Common myeloid progenitor, CD34-positive (primary cell): ENCODE measurements at regions not wholly inside any gene's neighbourhood (a gene's known extent, or its start where the extent isn't known, plus 50 kb on each side); places are given as distances from the start of the nearest gene placed in this dataset.
"Not testable (repeated sequence)": the region's sequence is repeated elsewhere in the genome, so short reads cannot be mapped to it uniquely, and the experiment has no call there.

Experiments
- CTCF ChIA-PET: fragments of 350-600 bp; sonication (Branson Sonifier 250); formaldehyde crosslinking; loops from one replicate; lab custom pipeline; 2021; ENCODE audit warnings: antibody characterized with exemption; lab: Charles Lee
- POLR2A ChIA-PET: fragments of 350-600 bp; sonication (Branson Sonifier 250); formaldehyde crosslinking; loops from one replicate; lab custom pipeline; 2021; ENCODE audit warnings: antibody characterized with exemption; lab: Charles Lee
- DNase-seq, 3 donors: peaks; one replicate each; pipeline versions ENCODE4 v3.0.0 to v3.0.0-alpha.2; 2013
- H3K27ac ChIP-seq, 2 experiments: 1 replicate in 1 of 2; 2 replicates in 1 of 2; pipeline ENCODE4 v1.7.0; 2013; ENCODE audit warnings: inconsistent platforms in 2 of 2, low read length in 2 of 2, mild to moderate bottlenecking in 2 of 2, low read depth in 1 of 2, moderate library complexity in 1 of 2; ENCODE audit not compliant: severe bottlenecking in 2 of 2, insufficient read depth in 1 of 2, poor library complexity in 1 of 2
- H3K27me3 ChIP-seq, 5 experiments: replicated peaks in 2 of 5; 1 replicate in 3 of 5; 2 replicates in 2 of 5; pipeline versions ENCODE4 v1.6.1 to v1.7.0; 2013; ENCODE audit warnings: low read length in 4 of 5, mild to moderate bottlenecking in 2 of 5, moderate library complexity in 2 of 5, inconsistent platforms in 1 of 5; ENCODE audit not compliant: insufficient read depth in 5 of 5, control insufficient read depth in 4 of 5
- H3K36me3 ChIP-seq, 4 experiments: 1 replicate in 2 of 4; 2 replicates in 2 of 4; pipeline versions ENCODE4 v1.6.1 to v1.7.0; 2013; ENCODE audit warnings: low read length in 3 of 4, control low read depth in 1 of 4, mild to moderate bottlenecking in 1 of 4; ENCODE audit not compliant: control insufficient read depth in 4 of 4, insufficient read depth in 4 of 4
- H3K4me1 ChIP-seq, 4 experiments: 1 replicate in 3 of 4; 2 replicates in 1 of 4; pipeline versions ENCODE4 v1.6.1 to v1.7.1; 2013; ENCODE audit warnings: low read length in 3 of 4, mild to moderate bottlenecking in 3 of 4, control low read depth in 1 of 4, inconsistent platforms in 1 of 4, moderate library complexity in 1 of 4; ENCODE audit not compliant: control insufficient read depth in 4 of 4, insufficient read depth in 4 of 4; ENCODE audit errors: control extremely low read depth in 1 of 4
- H3K4me3 ChIP-seq, 7 experiments: 1 replicate in 4 of 7; 2 replicates in 3 of 7; pipeline versions ENCODE4 v1.5.1 to v1.7.0; 2013; ENCODE audit warnings: mild to moderate bottlenecking in 7 of 7, low read length in 6 of 7, moderate library complexity in 6 of 7, inconsistent platforms in 2 of 7, low read depth in 2 of 7, control low read depth in 1 of 7; ENCODE audit not compliant: insufficient read depth in 4 of 7, control insufficient read depth in 1 of 7; ENCODE audit errors: extremely low read depth in 1 of 7
- H3K9me3 ChIP-seq, 5 experiments: 1 replicate in 4 of 5; 2 replicates in 1 of 5; pipeline versions ENCODE4 v1.6.1 to v1.7.1; 2013; ENCODE audit warnings: low read length in 4 of 5, mild to moderate bottlenecking in 2 of 5, inconsistent platforms in 1 of 5, low read depth in 1 of 5, moderate library complexity in 1 of 5; ENCODE audit not compliant: control insufficient read depth in 4 of 5, insufficient read depth in 2 of 5; ENCODE audit errors: control extremely low read depth in 1 of 5
- WGBS: methylation state at CpG from one replicate; pipeline ENCODE4 v1.1.5; 2013; ENCODE audit not compliant: insufficient coverage; 5-methylcytosine and 5-hydroxymethylcytosine counted together

DNA sequence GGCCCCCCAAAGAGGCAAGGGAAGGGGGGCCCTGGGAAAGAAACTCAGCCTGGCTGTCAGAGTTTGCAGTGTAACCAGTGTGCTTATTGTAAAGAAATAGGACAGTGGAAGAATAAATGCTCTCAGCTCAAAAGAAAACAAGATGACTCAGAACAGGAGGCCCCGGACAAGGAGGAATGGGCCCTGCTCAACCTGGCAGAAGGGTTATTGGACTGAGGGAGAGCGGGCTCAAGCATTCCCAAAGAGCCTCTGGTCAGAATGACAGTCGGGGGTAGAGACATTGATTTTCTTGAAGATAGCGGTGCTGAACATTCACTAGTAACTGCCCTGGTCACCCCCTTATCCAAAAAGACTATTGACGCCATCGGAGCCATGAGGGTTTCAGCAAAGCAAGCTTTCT, 100.4 kb upstream of the OSBPL11 start:
- CTCF ChIA-PET, result no interaction called here
- H3K27ac ChIP-seq, result no peak overlapping the region
- no peaks in the 10 kb centered on the region for H3K36me3 ChIP-seq
- no peaks in the 10 kb centered on the region for H3K4me1 ChIP-seq
- 97% methylated on average over 6 of the region's 6 CpGs for WGBS
- POLR2A ChIA-PET, result no interaction called here
- no peak for DNase-seq
- H3K9me3 ChIP-seq, result no peaks in the 10 kb centered on the region
- H3K4me3 ChIP-seq, result no peak overlapping the region
- H3K27me3 ChIP-seq, result no peaks in the 10 kb centered on the region

- H3K4me3 ChIP-seq, result not testable (repeated sequence)
These were observed 101.8 kb upstream of the OSBPL11 start for GRCh38 chr3:125697126-125697525.

GRCh38 chr3:125697979-125698640, 102.8 kb upstream of the OSBPL11 start:
- H3K4me3 ChIP-seq, CTCF ChIA-PET, POLR2A ChIA-PET, H3K4me1 ChIP-seq, H3K9me3 ChIP-seq, H3K27ac ChIP-seq, H3K36me3 ChIP-seq, H3K27me3 ChIP-seq, DNase-seq: not testable (repeated sequence)
- WGBS, result 94% methylated on average over 9 of the region's 13 CpGs

More at GRCh38 chr3:125697126-125697525, 101.8 kb upstream of the OSBPL11 start:
- H3K9me3 ChIP-seq, POLR2A ChIA-PET, DNase-seq, H3K4me1 ChIP-seq, CTCF ChIA-PET, H3K36me3 ChIP-seq, H3K27me3 ChIP-seq, H3K27ac ChIP-seq: not testable (repeated sequence)
- 67% methylated on average over 2 of the region's 2 CpGs for WGBS

- CTCF ChIA-PET, result no interaction called here
These were observed 120.4 kb upstream of the OSBPL11 start for GRCh38 chr3:125715651-125716050.

DNA sequence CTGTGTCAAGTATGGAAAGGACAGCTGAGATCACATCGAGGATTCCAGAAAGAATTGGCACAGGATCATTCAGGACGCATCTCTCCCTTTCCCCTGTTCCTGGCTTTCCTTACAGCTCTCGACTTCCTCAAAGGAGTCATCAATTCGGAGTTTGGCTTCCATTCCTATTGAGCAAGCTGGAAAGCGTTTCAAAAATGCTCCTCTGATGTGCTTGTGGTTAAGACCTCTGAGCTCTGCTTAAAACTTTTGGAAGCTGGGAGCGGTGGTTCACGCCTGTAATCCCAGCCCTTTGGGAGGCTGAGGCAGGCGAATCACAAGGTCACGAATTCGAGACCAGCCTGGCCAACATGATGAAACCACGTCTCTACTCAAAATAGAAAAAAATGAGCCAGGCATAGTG, 136.9 kb upstream of the OSBPL11 start:
- POLR2A ChIA-PET, H3K27me3 ChIP-seq, H3K36me3 ChIP-seq, H3K9me3 ChIP-seq, H3K4me1 ChIP-seq, DNase-seq, H3K4me3 ChIP-seq, CTCF ChIA-PET, H3K27ac ChIP-seq: not testable (repeated sequence)
- 95% methylated on average over 10 of the region's 11 CpGs for WGBS

More at GRCh38 chr3:125715651-125716050, 120.4 kb upstream of the OSBPL11 start:
- DNase-seq, result no peak
- H3K27me3 ChIP-seq, result no peaks in the 10 kb centered on the region
- POLR2A ChIA-PET, result no interaction called here
- WGBS, result 96% methylated on average over 17 of the region's 24 CpGs
- H3K9me3 ChIP-seq, result peaks cover 0 to 2% (median 0%) of the 10 kb centered on the region in 5 experiments
- no peak overlapping the region for H3K4me3 ChIP-seq
- H3K36me3 ChIP-seq, result no peaks in the 10 kb centered on the region
- H3K4me1 ChIP-seq, result no peaks in the 10 kb centered on the region
- H3K27ac ChIP-seq, result no peak overlapping the region

DNA sequence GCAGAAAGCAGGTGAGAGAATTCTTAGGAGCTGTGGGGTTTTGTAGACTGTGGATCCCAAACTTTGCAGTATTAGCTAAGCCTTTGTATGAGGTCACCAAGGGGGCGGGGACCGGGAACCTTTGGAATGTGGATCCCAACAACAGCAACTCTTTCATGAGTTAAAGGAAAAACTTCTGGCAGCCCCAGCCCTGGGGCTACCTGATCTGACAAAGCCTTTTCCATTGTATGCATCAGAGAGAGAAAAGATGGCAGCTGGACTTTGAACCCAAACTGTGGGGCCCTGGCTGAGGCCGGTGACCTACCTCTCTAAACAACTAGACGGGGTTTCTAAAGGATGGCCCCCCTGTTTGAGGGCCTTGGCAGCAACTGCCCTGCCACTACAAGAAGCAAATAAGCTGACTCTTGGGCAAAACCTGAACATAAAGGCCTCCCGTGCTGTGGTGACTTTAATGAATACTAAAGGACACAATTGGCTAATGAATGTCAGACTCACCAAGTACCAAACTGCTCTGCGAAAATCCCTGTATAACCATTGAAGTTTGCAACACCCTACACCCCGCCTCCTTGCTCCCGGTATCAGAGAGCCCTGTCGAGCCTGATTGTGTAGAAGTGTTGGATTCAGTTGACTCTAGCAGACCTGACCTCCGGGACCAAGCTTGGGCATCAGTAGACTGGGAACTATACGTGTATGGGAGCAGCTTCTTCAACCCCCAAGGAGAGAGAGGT, 146.9 kb upstream of the OSBPL11 start:
- H3K4me3 ChIP-seq, H3K9me3 ChIP-seq, H3K36me3 ChIP-seq, H3K27ac ChIP-seq, DNase-seq, H3K4me1 ChIP-seq, POLR2A ChIA-PET, H3K27me3 ChIP-seq, CTCF ChIA-PET: not testable (repeated sequence)
- WGBS, result 96% methylated on average over 9 of the region's 11 CpGs

GRCh38 chr3:125742845-125743244, 147.5 kb upstream of the OSBPL11 start:
- H3K36me3 ChIP-seq, H3K27me3 ChIP-seq, POLR2A ChIA-PET, H3K9me3 ChIP-seq, CTCF ChIA-PET, H3K4me1 ChIP-seq, H3K27ac ChIP-seq, H3K4me3 ChIP-seq: not testable (repeated sequence)
- 100% methylated on average over 1 of the region's 3 CpGs for WGBS
- DNase-seq, result peak; percentile 40 to 77 (median 74)
